ENCODE measurements at regions not wholly inside any gene's neighbourhood (a gene's known extent, or its start where the extent isn't known, plus 50 kb on each side); places are given as distances from the start of the nearest gene placed in this dataset.

GRCh38 chrX:81857192-81857591 lies 655.3 kb downstream of the SH3BGRL start:
- Histone ChIP-seq H3K4me3 (ENCODE audit: low read depth, low read length) (no peak overlapping the region), H3K23ac (ENCODE audit: low read length) (no peak overlapping the region), H2BK12ac (ENCODE audit: low read length) (no peak overlapping the region), H4K91ac (ENCODE audit: low read depth, low read length) (no peak overlapping the region), H3K9me3 (ENCODE audit: insufficient read depth, low read depth, low read length) (no peaks in the 10 kb centered on the region), H3K9ac (ENCODE audit: low read length) (no peak overlapping the region), H3K4me2 (ENCODE audit: low read length) (no peak overlapping the region), H2BK120ac (ENCODE audit: insufficient read depth, low read length, poor library complexity) (no peak overlapping the region), H3K79me2 (ENCODE audit: control insufficient read depth, insufficient read depth, low read length, poor library complexity) (no peaks in the 10 kb centered on the region), H3K36me3 (ENCODE audit: control insufficient read depth in 1 of 2, insufficient read depth in 2 of 2, low read length in 2 of 2) (no peaks in the 10 kb centered on the region), H3K18ac (ENCODE audit: low read length) (no peak overlapping the region), H2AK5ac (ENCODE audit: low read length) (no peak overlapping the region), H2AFZ (ENCODE audit: insufficient read depth, low read length, poor library complexity) (no peak overlapping the region), H3K79me1 (ENCODE audit: low read length) (no peaks in the 10 kb centered on the region), H3K27ac (ENCODE audit: low read depth, low read length) (no peak overlapping the region), H3K4ac (ENCODE audit: low read depth, low read length) (no peak overlapping the region), H3K4me1 (ENCODE audit: control insufficient read depth in 1 of 2, insufficient read depth in 2 of 2, low read length in 2 of 2) (no peaks in the 10 kb centered on the region), H2BK5ac (ENCODE audit: low read depth, low read length, poor library complexity) (no peak overlapping the region), H3K27me3 (ENCODE audit: insufficient read depth, low read length) (no peaks in the 10 kb centered on the region), H4K8ac (ENCODE audit: low read depth, low read length) (no peak overlapping the region), H3K14ac (ENCODE audit: low read length) (no peak overlapping the region), H4K12ac (ENCODE audit: low read depth, low read length) (no peak overlapping the region)
- no peak for DNase-seq

DNA sequence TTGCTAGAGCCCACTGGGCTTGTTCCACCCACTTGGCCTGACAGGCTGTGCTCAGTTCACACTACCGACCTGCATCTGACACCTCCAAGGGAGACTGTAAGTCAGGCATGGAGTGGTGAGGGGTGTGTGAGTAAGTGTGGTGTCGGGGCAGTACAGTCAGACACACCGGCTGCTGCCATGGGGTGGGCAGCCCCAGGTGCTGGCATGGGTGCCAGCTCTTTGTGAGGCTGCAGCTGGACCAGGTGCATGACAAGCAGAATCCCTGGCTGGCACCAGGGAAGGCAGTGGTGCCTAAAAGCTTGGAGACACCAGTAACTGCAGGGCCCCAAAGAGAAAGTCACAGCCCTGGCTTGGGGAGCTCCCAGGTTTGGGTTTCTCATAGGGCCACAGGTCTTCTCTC lies 665.0 kb downstream of the SH3BGRL start:
- Histone ChIP-seq H2BK120ac (ENCODE audit: insufficient read depth, low read length, poor library complexity) (no peak overlapping the region), H4K8ac (ENCODE audit: low read depth, low read length) (no peak overlapping the region), H3K4me2 (ENCODE audit: low read length) (no peak overlapping the region), H2BK5ac (ENCODE audit: low read depth, low read length, poor library complexity) (no peak overlapping the region), H3K9ac (ENCODE audit: low read length) (no peak overlapping the region), H4K91ac (ENCODE audit: low read depth, low read length) (no peak overlapping the region), H3K27ac (ENCODE audit: low read depth, low read length) (no peak overlapping the region), H4K12ac (ENCODE audit: low read depth, low read length) (no peak overlapping the region), H2AFZ (ENCODE audit: insufficient read depth, low read length, poor library complexity) (no peak overlapping the region), H3K79me2 (ENCODE audit: control insufficient read depth, insufficient read depth, low read length, poor library complexity) (no peaks in the 10 kb centered on the region), H3K4ac (ENCODE audit: low read depth, low read length) (no peak overlapping the region), H3K36me3 (ENCODE audit: control insufficient read depth in 1 of 2, insufficient read depth in 2 of 2, low read length in 2 of 2) (no peaks in the 10 kb centered on the region), H2BK12ac (ENCODE audit: low read length) (no peak overlapping the region), H3K4me3 (ENCODE audit: low read depth, low read length) (no peak overlapping the region), H3K14ac (ENCODE audit: low read length) (no peak overlapping the region), H3K23ac (ENCODE audit: low read length) (no peak overlapping the region), H2AK5ac (ENCODE audit: low read length) (no peak overlapping the region), H3K4me1 (ENCODE audit: control insufficient read depth in 1 of 2, insufficient read depth in 2 of 2, low read length in 2 of 2) (no peaks in the 10 kb centered on the region), H3K79me1 (ENCODE audit: low read length) (no peaks in the 10 kb centered on the region), H3K27me3 (ENCODE audit: insufficient read depth, low read length) (no peaks in the 10 kb centered on the region), H3K18ac (ENCODE audit: low read length) (no peak overlapping the region), H3K9me3 (ENCODE audit: insufficient read depth, low read depth, low read length) (peaks cover 3% of the 10 kb centered on the region)
- no peak for DNase-seq
- WGBS (ENCODE audit: extremely low coverage, insufficient coverage, insufficient read length) = no CpG with 5 or more reads among the region's 3 CpGs

DNA sequence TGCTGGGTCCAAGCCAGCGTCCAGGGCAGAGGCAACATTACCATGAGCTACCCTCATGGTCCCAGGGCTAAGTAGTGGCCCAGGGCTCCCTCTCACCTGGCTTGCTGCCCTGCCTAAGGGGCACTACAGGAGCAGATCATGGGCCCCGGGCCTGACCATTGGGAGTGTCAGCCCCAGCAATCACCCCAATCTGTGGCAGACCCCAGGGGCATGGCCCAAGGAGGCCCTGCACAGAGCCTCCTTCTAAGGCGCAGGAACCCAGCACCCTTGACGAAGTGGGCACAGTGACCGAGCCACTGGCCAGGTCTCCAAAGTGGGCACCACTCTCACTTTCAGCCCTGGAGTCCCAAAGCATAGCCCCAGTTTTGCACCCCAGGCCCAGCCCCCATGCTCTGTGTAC lies 667.1 kb downstream of the SH3BGRL start:
- WGBS (ENCODE audit: extremely low coverage, insufficient coverage, insufficient read length) = no CpG with 5 or more reads among the region's 5 CpGs
- Histone ChIP-seq H2BK12ac (ENCODE audit: low read length) (no peak overlapping the region), H2AK5ac (ENCODE audit: low read length) (no peak overlapping the region)

DNA sequence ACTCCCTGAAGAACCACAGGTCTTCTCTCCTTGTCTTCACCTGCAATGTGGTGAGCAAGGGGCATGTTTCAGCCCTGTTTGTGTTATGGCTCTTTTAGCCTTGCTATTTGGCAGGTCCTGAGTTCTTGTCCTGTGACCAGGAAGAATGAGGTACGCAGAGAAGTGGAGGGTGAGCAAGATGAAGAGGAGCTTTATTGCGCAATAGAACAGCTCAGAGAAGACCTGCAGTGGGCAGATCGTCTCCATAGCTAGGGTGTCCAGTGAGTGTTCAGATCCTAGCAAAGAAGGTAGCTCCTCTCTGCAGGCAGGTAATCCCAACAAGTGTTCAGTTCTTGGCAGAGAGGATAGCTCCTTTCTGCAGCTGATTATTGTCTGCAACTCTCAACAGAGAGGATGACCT lies 672.9 kb downstream of the SH3BGRL start:
- no peak overlapping the region for H3K4me3 ChIP-seq (ENCODE audit: low read depth, low read length)
- H3K9me3 ChIP-seq (ENCODE audit: insufficient read depth, low read depth, low read length) = peaks cover 5% of the 10 kb centered on the region
- H2AFZ ChIP-seq (ENCODE audit: insufficient read depth, low read length, poor library complexity) = no peak overlapping the region
- no peak overlapping the region for H3K27ac ChIP-seq (ENCODE audit: low read depth, low read length)
- no peak overlapping the region for H3K18ac ChIP-seq (ENCODE audit: low read length)
- no peaks in the 10 kb centered on the region for H3K4me1 ChIP-seq (ENCODE audit: control insufficient read depth in 1 of 2, insufficient read depth in 2 of 2, low read length in 2 of 2)
- no peak overlapping the region for H3K9ac ChIP-seq (ENCODE audit: low read length)
- H2BK12ac ChIP-seq (ENCODE audit: low read length) = no peak overlapping the region
- H3K27me3 ChIP-seq (ENCODE audit: insufficient read depth, low read length) = no peaks in the 10 kb centered on the region
- no peaks in the 10 kb centered on the region for H3K79me2 ChIP-seq (ENCODE audit: control insufficient read depth, insufficient read depth, low read length, poor library complexity)
- H4K12ac ChIP-seq (ENCODE audit: low read depth, low read length) = no peak overlapping the region
- no CpG with 5 or more reads among the region's 3 CpGs for WGBS (ENCODE audit: extremely low coverage, insufficient coverage, insufficient read length)
- no peak overlapping the region for H3K4me2 ChIP-seq (ENCODE audit: low read length)
- H3K14ac ChIP-seq (ENCODE audit: low read length) = no peak overlapping the region
- H4K8ac ChIP-seq (ENCODE audit: low read depth, low read length) = no peak overlapping the region
- no peak overlapping the region for H3K4ac ChIP-seq (ENCODE audit: low read depth, low read length)
- H4K91ac ChIP-seq (ENCODE audit: low read depth, low read length) = no peak overlapping the region
- no peak overlapping the region for H2BK120ac ChIP-seq (ENCODE audit: insufficient read depth, low read length, poor library complexity)
- no peaks in the 10 kb centered on the region for H3K36me3 ChIP-seq (ENCODE audit: control insufficient read depth in 1 of 2, insufficient read depth in 2 of 2, low read length in 2 of 2)
- H2AK5ac ChIP-seq (ENCODE audit: low read length) = no peak overlapping the region
- H2BK5ac ChIP-seq (ENCODE audit: low read depth, low read length, poor library complexity) = no peak overlapping the region
- no peak overlapping the region for H3K23ac ChIP-seq (ENCODE audit: low read length)
- DNase-seq = no peak
- no peaks in the 10 kb centered on the region for H3K79me1 ChIP-seq (ENCODE audit: low read length)

More for the DNA sequence above, 667.1 kb downstream of the SH3BGRL start:
- no peaks in the 10 kb centered on the region for H3K79me2 ChIP-seq (ENCODE audit: control insufficient read depth, insufficient read depth, low read length, poor library complexity)
- no peak overlapping the region for H4K8ac ChIP-seq (ENCODE audit: low read depth, low read length)
- H2BK5ac ChIP-seq (ENCODE audit: low read depth, low read length, poor library complexity) = no peak overlapping the region
- H3K4me2 ChIP-seq (ENCODE audit: low read length) = no peak overlapping the region
- no peak overlapping the region for H2BK120ac ChIP-seq (ENCODE audit: insufficient read depth, low read length, poor library complexity)
- peaks cover 3% of the 10 kb centered on the region for H3K9me3 ChIP-seq (ENCODE audit: insufficient read depth, low read depth, low read length)
- H3K9ac ChIP-seq (ENCODE audit: low read length) = no peak overlapping the region
- no peaks in the 10 kb centered on the region for H3K4me1 ChIP-seq (ENCODE audit: control insufficient read depth in 1 of 2, insufficient read depth in 2 of 2, low read length in 2 of 2)
- no peaks in the 10 kb centered on the region for H3K36me3 ChIP-seq (ENCODE audit: control insufficient read depth in 1 of 2, insufficient read depth in 2 of 2, low read length in 2 of 2)
- H4K12ac ChIP-seq (ENCODE audit: low read depth, low read length) = no peak overlapping the region
- H3K4ac ChIP-seq (ENCODE audit: low read depth, low read length) = no peak overlapping the region
- H3K4me3 ChIP-seq (ENCODE audit: low read depth, low read length) = no peak overlapping the region
- H3K27me3 ChIP-seq (ENCODE audit: insufficient read depth, low read length) = no peaks in the 10 kb centered on the region
- no peak overlapping the region for H3K18ac ChIP-seq (ENCODE audit: low read length)
- no peak overlapping the region for H2AFZ ChIP-seq (ENCODE audit: insufficient read depth, low read length, poor library complexity)
- no peak overlapping the region for H3K23ac ChIP-seq (ENCODE audit: low read length)
- no peak for DNase-seq
- H4K91ac ChIP-seq (ENCODE audit: low read depth, low read length) = no peak overlapping the region
- no peaks in the 10 kb centered on the region for H3K79me1 ChIP-seq (ENCODE audit: low read length)
- no peak overlapping the region for H3K27ac ChIP-seq (ENCODE audit: low read depth, low read length)
- H3K14ac ChIP-seq (ENCODE audit: low read length) = no peak overlapping the region
